GM13977 (cell line): ENCODE measurements at regions not wholly inside any gene's neighbourhood (a gene's known extent, or its start where the extent isn't known, plus 50 kb on each side); places are given as distances from the start of the nearest gene placed in this dataset.

Experiments
- DNase-seq: peaks from one replicate; pipeline ENCODE4 v3.0.0; 2012; ENCODE audit warnings: low spot score
- in situ Hi-C: fragments of 300-500 bp; cut with MboI; formaldehyde crosslinking; loops from one replicate; pipeline ENCODE4 v1.12.0; 2022; ENCODE audit warnings: low sequenced_read_pairs, low pct_unique_long_range_greater_than_20kb, mixed read lengths, inconsistent platforms; ENCODE audit not compliant: unreplicated experiment
- TF ChIP-seq, protein P1 (sequence below): IDR thresholded peaks from 2 replicates; pipeline ENCODE4 v1.5.1; 2012; ENCODE audit warnings: mild to moderate bottlenecking, control low read depth; ENCODE audit not compliant: insufficient read depth; ENCODE audit errors: extremely low read depth, missing control alignments

GRCh38 chr17:71111934-71112333 is 942.6 kb downstream of the KCNJ2 start:
- in situ Hi-C loops = no loop called here
- TF ChIP-seq, protein P1, sequence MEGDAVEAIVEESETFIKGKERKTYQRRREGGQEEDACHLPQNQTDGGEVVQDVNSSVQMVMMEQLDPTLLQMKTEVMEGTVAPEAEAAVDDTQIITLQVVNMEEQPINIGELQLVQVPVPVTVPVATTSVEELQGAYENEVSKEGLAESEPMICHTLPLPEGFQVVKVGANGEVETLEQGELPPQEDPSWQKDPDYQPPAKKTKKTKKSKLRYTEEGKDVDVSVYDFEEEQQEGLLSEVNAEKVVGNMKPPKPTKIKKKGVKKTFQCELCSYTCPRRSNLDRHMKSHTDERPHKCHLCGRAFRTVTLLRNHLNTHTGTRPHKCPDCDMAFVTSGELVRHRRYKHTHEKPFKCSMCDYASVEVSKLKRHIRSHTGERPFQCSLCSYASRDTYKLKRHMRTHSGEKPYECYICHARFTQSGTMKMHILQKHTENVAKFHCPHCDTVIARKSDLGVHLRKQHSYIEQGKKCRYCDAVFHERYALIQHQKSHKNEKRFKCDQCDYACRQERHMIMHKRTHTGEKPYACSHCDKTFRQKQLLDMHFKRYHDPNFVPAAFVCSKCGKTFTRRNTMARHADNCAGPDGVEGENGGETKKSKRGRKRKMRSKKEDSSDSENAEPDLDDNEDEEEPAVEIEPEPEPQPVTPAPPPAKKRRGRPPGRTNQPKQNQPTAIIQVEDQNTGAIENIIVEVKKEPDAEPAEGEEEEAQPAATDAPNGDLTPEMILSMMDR = no peak
- DNase-seq = no peak

- TF ChIP-seq, protein P1 = no peak
- no peak for DNase-seq
- in situ Hi-C loops = no loop called here
These were observed 944.0 kb downstream of the KCNJ2 start for GRCh38 chr17:71113347-71113746.

- TF ChIP-seq, protein P1 = no peak
- in situ Hi-C loops = no loop called here
- DNase-seq = no peak
These were observed 945.8 kb downstream of the KCNJ2 start for GRCh38 chr17:71114911-71115668.

GRCh38 chr17:71115669-71115972 is 946.3 kb downstream of the KCNJ2 start:
- TF ChIP-seq, protein P1 = no peak
- in situ Hi-C loops = no loop called here
- DNase-seq = no peak

- DNase-seq = no peak
- TF ChIP-seq, protein P1 = no peak
- in situ Hi-C loops = no loop called here
These were observed 948.1 kb downstream of the KCNJ2 start for GRCh38 chr17:71117466-71117865.

DNA sequence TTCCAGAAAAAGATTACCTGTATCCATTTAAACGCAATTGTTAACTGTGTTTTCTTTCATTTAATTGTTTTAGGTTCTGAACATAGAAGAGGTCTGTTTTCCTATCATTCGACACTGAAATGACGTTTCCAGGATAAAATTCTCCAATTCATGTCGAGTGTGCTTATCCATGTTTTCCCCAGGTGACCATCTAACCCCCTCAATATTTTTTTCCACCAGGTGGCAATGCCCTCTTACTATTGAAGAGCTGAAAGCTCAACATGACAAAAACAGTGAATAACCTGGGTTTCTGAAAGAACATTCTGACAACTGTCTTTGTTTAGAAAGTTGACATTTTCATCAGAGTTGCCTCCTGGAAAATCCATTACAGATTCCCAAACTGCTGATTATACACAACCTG is 948.7 kb downstream of the KCNJ2 start:
- no peak for DNase-seq
- in situ Hi-C loops = no loop called here
- TF ChIP-seq, protein P1 = no peak

- no peak for DNase-seq
- in situ Hi-C loops = no loop called here
- TF ChIP-seq, protein P1 = no peak
These were observed 958.1 kb downstream of the KCNJ2 start for GRCh38 chr17:71127416-71127815.
